ENCODE measurements at regions not wholly inside any gene's neighbourhood (a gene's known extent, or its start where the extent isn't known, plus 50 kb on each side); places are given as distances from the start of the nearest gene placed in this dataset.

- TF ChIP-seq CTCF (IDR thresholded peaks at IDR 0.05) (no peak), POLR2AphosphoS5 (IDR thresholded peaks at IDR 0.05) (no peak), EP300 (IDR thresholded peaks at IDR 0.05) (no peak), POLR2A (IDR thresholded peaks at IDR 0.05) (no peak)
Observed at GRCh38 chr3:59246719-59247401, 197.0 kb upstream of the CFAP20DC start.

All from sigmoid colon (tissue), 4 donors.